Right lobe of liver (tissue), 4 donors: ENCODE measurements at regions not wholly inside any gene's neighbourhood (a gene's known extent, or its start where the extent isn't known, plus 50 kb on each side); places are given as distances from the start of the nearest gene placed in this dataset.

Experiments used
- POLR2A ChIP-seq: fragments of 450-650 bp; IDR thresholded peaks from one replicate; pipeline ENCODE4 v1.6.1; 2017; ENCODE audit warnings: antibody characterized with exemption, mild to moderate bottlenecking
- TF ChIP-seq, protein P1 (sequence below), 4 donors: fragments of 200-600 bp in 3 of 4; fragments of 450-650 bp in 1 of 4; IDR thresholded peaks; one replicate each; pipeline versions ENCODE4 v1.5.1 to v1.8.0; 2016 to 2022; ENCODE audit warnings: antibody characterized with exemption in 4 of 4, mild to moderate bottlenecking in 2 of 4
- donor health status: DM: no; HTN: no; CAD: no.
- donor health status: DM: no; HTN: no; CAD: no.
- donor health status: DM: no; HTN: yes; CAD: no.

- TF ChIP-seq, protein P1, sequence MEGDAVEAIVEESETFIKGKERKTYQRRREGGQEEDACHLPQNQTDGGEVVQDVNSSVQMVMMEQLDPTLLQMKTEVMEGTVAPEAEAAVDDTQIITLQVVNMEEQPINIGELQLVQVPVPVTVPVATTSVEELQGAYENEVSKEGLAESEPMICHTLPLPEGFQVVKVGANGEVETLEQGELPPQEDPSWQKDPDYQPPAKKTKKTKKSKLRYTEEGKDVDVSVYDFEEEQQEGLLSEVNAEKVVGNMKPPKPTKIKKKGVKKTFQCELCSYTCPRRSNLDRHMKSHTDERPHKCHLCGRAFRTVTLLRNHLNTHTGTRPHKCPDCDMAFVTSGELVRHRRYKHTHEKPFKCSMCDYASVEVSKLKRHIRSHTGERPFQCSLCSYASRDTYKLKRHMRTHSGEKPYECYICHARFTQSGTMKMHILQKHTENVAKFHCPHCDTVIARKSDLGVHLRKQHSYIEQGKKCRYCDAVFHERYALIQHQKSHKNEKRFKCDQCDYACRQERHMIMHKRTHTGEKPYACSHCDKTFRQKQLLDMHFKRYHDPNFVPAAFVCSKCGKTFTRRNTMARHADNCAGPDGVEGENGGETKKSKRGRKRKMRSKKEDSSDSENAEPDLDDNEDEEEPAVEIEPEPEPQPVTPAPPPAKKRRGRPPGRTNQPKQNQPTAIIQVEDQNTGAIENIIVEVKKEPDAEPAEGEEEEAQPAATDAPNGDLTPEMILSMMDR (IDR thresholded peaks at IDR 0.05) = no peak
- TF ChIP-seq POLR2A = no peak
Observed at GRCh38 chr6:12635813-12636212, 80.8 kb upstream of the PHACTR1 start.
